HepG2 (cell line): ENCODE measurements at regions not wholly inside any gene's neighbourhood (a gene's known extent, or its start where the extent isn't known, plus 50 kb on each side); places are given as distances from the start of the nearest gene placed in this dataset.

Experiments
- ATAC-seq: fragments of 200-7000 bp; cut with Tn5 transposase; 3 replicates; pipeline ENCODE4 v1.9.1; 2020; ENCODE audit warnings: mild to moderate bottlenecking, moderate library complexity
- BruUV-seq: library from RNA; stranded (reverse); fragments of 400-500 nt; replicated peaks from 2 replicates; lab custom pipeline; 2021; lab: Mats Ljungman, UMichigan
- CTCF ChIA-PET: fragments of 300-600 bp; formaldehyde crosslinking; extraction: SDS; loops from one replicate; lab custom pipeline; 2021; ENCODE audit warnings: low total read pairs, inconsistent platforms, low intra/inter-chr PET ratio; lab: Yijun Ruan, JAX
- POLR2A ChIA-PET: fragments of 350-600 bp; sonication (Branson Sonifier 250); formaldehyde crosslinking; loops from one replicate; lab custom pipeline; 2020; ENCODE audit warnings: antibody characterized with exemption, inconsistent platforms; lab: Yijun Ruan, JAX
- DNase-seq: peaks from one replicate; pipeline ENCODE4 v3.0.0-alpha.2; 2015; ENCODE audit warnings: low spot score
- FAIRE-seq: peaks from 3 replicates; lab custom pipeline; 2011; peaks lifted over from hg19 to GRCh38; lab: Jason Lieb, UNC
- H2AFZ ChIP-seq: one replicate; pipeline ENCODE4 v1.6.1; 2011; ENCODE audit warnings: low read length, inconsistent platforms
- H3K27ac ChIP-seq: fragments of 300-600 bp; 3 replicates; pipeline ENCODE4 v1.8.0; 2011; ENCODE audit warnings: mixed run types, mild to moderate bottlenecking, mixed read lengths, low read length, inconsistent platforms; ENCODE audit not compliant: insufficient read depth; ENCODE audit errors: extremely low read length
- H3K27me3 ChIP-seq, 2 experiments: fragments of 200-600 bp in 1 of 2; 2 replicates in 1 of 2; 3 replicates in 1 of 2; pipeline versions ENCODE4 v1.6.0 to v1.8.0; 2011; ENCODE audit warnings: low read length in 2 of 2, mild to moderate bottlenecking in 2 of 2, moderate library complexity in 2 of 2, inconsistent platforms in 1 of 2; ENCODE audit not compliant: insufficient read depth in 2 of 2, control insufficient read depth in 1 of 2
- H3K36me3 ChIP-seq, 2 experiments: fragments of 200-600 bp in 1 of 2; replicated peaks in 1 of 2; 2 replicates in 1 of 2; 3 replicates in 1 of 2; pipeline versions ENCODE4 v1.5.1 to v1.8.0; 2011; ENCODE audit warnings: low read length in 2 of 2, inconsistent platforms in 1 of 2; ENCODE audit not compliant: insufficient read depth in 2 of 2, control insufficient read depth in 1 of 2
- H3K4me1 ChIP-seq: 2 replicates; pipeline ENCODE4 v1.5.1; 2012; ENCODE audit warnings: low read length, inconsistent platforms; ENCODE audit not compliant: insufficient read depth
- H3K4me2 ChIP-seq: 2 replicates; pipeline ENCODE4 v1.6.0; 2011; ENCODE audit warnings: low read depth, low read length, inconsistent platforms
- H3K4me3 ChIP-seq, 3 experiments: fragments of 200-600 bp in 1 of 3; sonication (generic), shearing (Covaris generic) in 1 of 3; replicated peaks in 1 of 3; 2 replicates each; pipeline ENCODE4 v1.5.1; 2011 to 2016; ENCODE audit warnings: low read length in 3 of 3, inconsistent platforms in 2 of 3, low read depth in 2 of 3, mild to moderate bottlenecking in 2 of 3, control low read depth in 1 of 3, mixed read lengths in 1 of 3; ENCODE audit not compliant: insufficient read depth in 1 of 3
- H3K79me2 ChIP-seq: one replicate; pipeline ENCODE4 v1.6.1; 2011; ENCODE audit warnings: low read length, inconsistent platforms; ENCODE audit not compliant: insufficient read depth
- H3K9ac ChIP-seq: 2 replicates; pipeline ENCODE4 v1.6.0; 2011; ENCODE audit warnings: mild to moderate bottlenecking, low read depth, low read length, inconsistent platforms; ENCODE audit not compliant: insufficient read depth
- H3K9me3 ChIP-seq: 2 replicates; pipeline ENCODE4 v1.5.1; 2012; ENCODE audit warnings: mild to moderate bottlenecking, low read length
- H4K20me1 ChIP-seq: 2 replicates; pipeline ENCODE4 v1.6.0; 2011; ENCODE audit warnings: inconsistent platforms, mild to moderate bottlenecking, low read length, moderate library complexity; ENCODE audit not compliant: insufficient read depth
- CENPT ChIP-seq: sonication (generic); formaldehyde crosslinking; IDR thresholded peaks from 2 replicates; pipeline ENCODE4 v1.8.0; 2022; ENCODE audit warnings: low read depth, mild to moderate bottlenecking, moderate library complexity, missing genetic modification reagents
- KIAA2018 ChIP-seq: sonication (generic); formaldehyde crosslinking; IDR thresholded peaks from 2 replicates; pipeline ENCODE4 v1.5.0; 2020; ENCODE audit warnings: mild to moderate bottlenecking, missing genetic modification reagents, borderline replicate concordance
- KMT2A ChIP-seq: sonication (generic); formaldehyde crosslinking; IDR thresholded peaks from 2 replicates; pipeline ENCODE4 v1.4.0; 2020; ENCODE audit warnings: missing genetic modification reagents
- MAF1 ChIP-seq: sonication (generic); formaldehyde crosslinking; IDR thresholded peaks from 2 replicates; pipeline ENCODE4 v1.5.0; 2020; ENCODE audit warnings: missing genetic modification reagents, borderline replicate concordance
- MAFF ChIP-seq: IDR thresholded peaks from 2 replicates; pipeline ENCODE4 v1.6.1; 2011; ENCODE audit warnings: low read depth, low read length, improper control_type of control experiment
- MAFK ChIP-seq, 2 experiments: IDR thresholded peaks in 1 of 2; conservative IDR thresholded peaks in 1 of 2; 2 replicates each; pipeline ENCODE4 v1.6.1; 2011; ENCODE audit warnings: improper control_type of control experiment in 2 of 2, low read length in 2 of 2
- SMC3 ChIP-seq: IDR thresholded peaks from 2 replicates; pipeline ENCODE4 v1.6.1; 2011; ENCODE audit warnings: low read length, improper control_type of control experiment
- ZNF354B ChIP-seq: sonication (generic); formaldehyde crosslinking; IDR thresholded peaks from 2 replicates; pipeline ENCODE4 v1.8.0; 2022; ENCODE audit warnings: mild to moderate bottlenecking, missing genetic modification reagents
- ZNF367 ChIP-seq: sonication (generic); formaldehyde crosslinking; IDR thresholded peaks from 2 replicates; pipeline ENCODE4 v1.4.0; 2020; ENCODE audit warnings: missing genetic modification reagents, borderline replicate concordance
- ZNF619 ChIP-seq: sonication (generic); formaldehyde crosslinking; IDR thresholded peaks from 2 replicates; pipeline ENCODE4 v1.4.0; 2020; ENCODE audit warnings: mild to moderate bottlenecking, missing genetic modification reagents
- ZNF792 ChIP-seq: IDR thresholded peaks from 2 replicates; pipeline ENCODE4 v1.6.1; 2016
- in situ Hi-C: cut with HindIII; loops from 2 replicates; pipeline ENCODE4 v1.10.0; 2017; ENCODE audit warnings: low pct_unique_long_range_greater_than_20kb; ENCODE audit not compliant: extremely low pct_ligation_motif_present
- intact Hi-C: fragments of 100-400 bp; cut with micrococcal nuclease; formaldehyde crosslinking; loops from one replicate; pipeline ENCODE4 v1.10.0; 2022; ENCODE audit not compliant: unreplicated experiment

- in situ Hi-C loops: no loop called here
- intact Hi-C loops: no loop called here
- Histone ChIP-seq H3K9ac (no peak overlapping the region), H3K79me2 (no peaks in the 10 kb centered on the region), H3K27me3 (no peaks in the 10 kb centered on the region), H2AFZ (no peak overlapping the region), H3K36me3 (no peaks in the 10 kb centered on the region), H3K27ac (no peak overlapping the region), H3K4me1 (peaks cover 11% of the 10 kb centered on the region), H4K20me1 (no peaks in the 10 kb centered on the region), H3K4me3 (no peak overlapping the region), H3K9me3 (peaks cover 16% of the 10 kb centered on the region; the same call in 1 of the 2 replicates), H3K4me2 (no peak overlapping the region)
- no TSS peak for BruUV-seq
- POLR2A ChIA-PET: no interaction called here
- CTCF ChIA-PET: no interaction called here
- FAIRE-seq (no peak), DNase-seq (no peak), ATAC-seq (no peak)
- TF ChIP-seq KMT2A (CRISPR knock-in tag) (no peak), MAFK (conservative IDR thresholded peaks at IDR 0.05 in 1 of 2, IDR thresholded peaks at IDR 0.05 in 1 of 2; ENCODE audit: low read length in 2 of 2) (peak; percentile 9 to 62; a peak in 2 of 4 replicates), SMC3 (no peak), MAFF (peak; percentile 26; the same call in 1 of the 2 replicates)
Measured at GRCh38 chr3:191813245-191813644, 352.3 kb downstream of the PYDC2 start.

GRCh38 chr3:191848818-191849217, 387.9 kb downstream of the PYDC2 start:
- no peaks in the 10 kb centered on the region for H3K27me3 ChIP-seq
- no peak overlapping the region for H3K27ac ChIP-seq
- POLR2A ChIA-PET: no interaction called here
- no peaks in the 10 kb centered on the region for H4K20me1 ChIP-seq
- H3K4me1 ChIP-seq: no peaks in the 10 kb centered on the region
- H3K9ac ChIP-seq: no peak overlapping the region
- CTCF ChIA-PET: no interaction called here
- BruUV-seq: no TSS peak
- no peaks in the 10 kb centered on the region for H3K79me2 ChIP-seq
- TF ChIP-seq ZNF792 (CRISPR knock-in tag): no peak
- TF ChIP-seq KIAA2018 (CRISPR knock-in tag): no peak
- no peak for TF ChIP-seq CENPT
- TF ChIP-seq ZNF354B (CRISPR knock-in tag): no peak
- no peak for TF ChIP-seq ZNF367
- TF ChIP-seq ZNF619 (CRISPR knock-in tag): no peak
- no peak for TF ChIP-seq MAF1 (CRISPR knock-in tag)
- intact Hi-C loops: no loop called here
- H3K36me3 ChIP-seq: no peaks in the 10 kb centered on the region
- DNase-seq (no peak), FAIRE-seq (no peak), ATAC-seq (no peak)
- no peak overlapping the region for H2AFZ ChIP-seq
- H3K4me3 ChIP-seq: no peak overlapping the region
- no peak overlapping the region for H3K4me2 ChIP-seq
- in situ Hi-C loops: no loop called here
- H3K9me3 ChIP-seq: no peaks in the 10 kb centered on the region
